ENCODE measurements at regions not wholly inside any gene's neighbourhood (a gene's known extent, or its start where the extent isn't known, plus 50 kb on each side); places are given as distances from the start of the nearest gene placed in this dataset.
"Not testable (repeated sequence)": the region's sequence is repeated elsewhere in the genome, so short reads cannot be mapped to it uniquely, and the experiment has no call there.

- DNase-seq (ENCODE audit: low read depth) = no peak
- no peak overlapping the region for H3K4me3 ChIP-seq (ENCODE audit: low read depth, low read length)
Observed at GRCh38 chr2:8107621-8108378, 574.1 kb upstream of the ID2 start.

GRCh38 chr2:8110716-8111115 lies 571.1 kb upstream of the ID2 start:
- DNase-seq (ENCODE audit: low read depth) = no peak
- H3K4me3 ChIP-seq (ENCODE audit: low read depth, low read length) = no peak overlapping the region

GRCh38 chr2:8111193-8111592 lies 570.7 kb upstream of the ID2 start:
- no peak overlapping the region for H3K4me3 ChIP-seq (ENCODE audit: low read depth, low read length)
- no peak for DNase-seq (ENCODE audit: low read depth)

GRCh38 chr2:8115456-8115855 lies 566.4 kb upstream of the ID2 start:
- H3K4me3 ChIP-seq (ENCODE audit: low read depth, low read length) = no peak overlapping the region
- DNase-seq (ENCODE audit: low read depth) = no peak

- no peak for DNase-seq (ENCODE audit: low read depth)
- no peak overlapping the region for H3K4me3 ChIP-seq (ENCODE audit: low read depth, low read length)
Observed at GRCh38 chr2:8115966-8116365, 565.9 kb upstream of the ID2 start.

GRCh38 chr2:8116661-8117060 lies 565.2 kb upstream of the ID2 start:
- H3K4me3 ChIP-seq (ENCODE audit: low read depth, low read length) = no peak overlapping the region
- no peak for DNase-seq (ENCODE audit: low read depth)

- H3K4me3 ChIP-seq (ENCODE audit: low read depth, low read length) = no peak overlapping the region
Observed at GRCh38 chr2:8118940-8119781, 562.7 kb upstream of the ID2 start.

GRCh38 chr2:8119782-8120505 lies 561.9 kb upstream of the ID2 start:
- DNase-seq (ENCODE audit: low read depth) = peak; percentile 46
- H3K4me3 ChIP-seq (ENCODE audit: low read depth, low read length) = peak overlapping the region; percentile 7

More at GRCh38 chr2:8118940-8119781, 562.7 kb upstream of the ID2 start:
- DNase-seq (ENCODE audit: low read depth) = no peak

- H3K4me3 ChIP-seq (ENCODE audit: low read depth, low read length) = no peak overlapping the region
- DNase-seq (ENCODE audit: low read depth) = no peak
Observed at GRCh38 chr2:8120506-8120860, 561.4 kb upstream of the ID2 start.

GRCh38 chr2:8121022-8121825 lies 560.6 kb upstream of the ID2 start:
- no peak for DNase-seq (ENCODE audit: low read depth)
- H3K4me3 ChIP-seq (ENCODE audit: low read depth, low read length) = no peak overlapping the region

GRCh38 chr2:8121826-8122513 lies 559.9 kb upstream of the ID2 start:
- H3K4me3 ChIP-seq (ENCODE audit: low read depth, low read length) = no peak overlapping the region
- no peak for DNase-seq (ENCODE audit: low read depth)

GRCh38 chr2:8122520-8122919 lies 559.3 kb upstream of the ID2 start:
- DNase-seq (ENCODE audit: low read depth) = no peak
- H3K4me3 ChIP-seq (ENCODE audit: low read depth, low read length) = no peak overlapping the region

GRCh38 chr2:8123464-8123863 lies 558.4 kb upstream of the ID2 start:
- H3K4me3 ChIP-seq (ENCODE audit: low read depth, low read length) = no peak overlapping the region
- DNase-seq (ENCODE audit: low read depth) = no peak

- no peak for DNase-seq (ENCODE audit: low read depth)
- H3K4me3 ChIP-seq (ENCODE audit: low read depth, low read length) = no peak overlapping the region
Observed at GRCh38 chr2:8125741-8126711, 555.8 kb upstream of the ID2 start.

GRCh38 chr2:8126783-8127182 lies 555.1 kb upstream of the ID2 start:
- H3K4me3 ChIP-seq (ENCODE audit: low read depth, low read length) = no peak overlapping the region
- no peak for DNase-seq (ENCODE audit: low read depth)

GRCh38 chr2:8131423-8131822 lies 550.4 kb upstream of the ID2 start:
- DNase-seq (ENCODE audit: low read depth); H3K4me3 ChIP-seq (ENCODE audit: low read depth, low read length): not testable (repeated sequence)

GRCh38 chr2:8132351-8132831 lies 549.5 kb upstream of the ID2 start:
- H3K4me3 ChIP-seq (ENCODE audit: low read depth, low read length) = no peak overlapping the region

GRCh38 chr2:8132879-8133278 lies 549.0 kb upstream of the ID2 start:
- no peak overlapping the region for H3K4me3 ChIP-seq (ENCODE audit: low read depth, low read length)
- DNase-seq (ENCODE audit: low read depth) = no peak

More at GRCh38 chr2:8132351-8132831, 549.5 kb upstream of the ID2 start:
- peak; percentile 62 for DNase-seq (ENCODE audit: low read depth)

Data from skeletal muscle cell (primary cell).